PC-3 (cell line): ENCODE measurements at regions not wholly inside any gene's neighbourhood (a gene's known extent, or its start where the extent isn't known, plus 50 kb on each side); places are given as distances from the start of the nearest gene placed in this dataset.

ENCODE experiments used
- EZH2 ChIP-seq: fragments of 300-600 bp; sonication (generic); IDR thresholded peaks from one replicate; pipeline ENCODE4 v1.6.1; 2017; ENCODE audit warnings: antibody characterized with exemption, mild to moderate bottlenecking, low read length; ENCODE audit not compliant: unreplicated experiment
- EZH2phosphoT487 ChIP-seq: fragments of 300-600 bp; sonication (generic); IDR thresholded peaks from 2 replicates; pipeline ENCODE4 v1.6.1; 2018; ENCODE audit warnings: mild to moderate bottlenecking, antibody characterized with exemption, low read length, borderline replicate concordance
- TF ChIP-seq, protein P1 (sequence below): fragments of 300-600 bp; sonication (generic); conservative IDR thresholded peaks from 2 replicates; pipeline ENCODE4 v1.5.1; 2017; ENCODE audit warnings: antibody characterized with exemption, low read depth, mild to moderate bottlenecking, low read length

DNA sequence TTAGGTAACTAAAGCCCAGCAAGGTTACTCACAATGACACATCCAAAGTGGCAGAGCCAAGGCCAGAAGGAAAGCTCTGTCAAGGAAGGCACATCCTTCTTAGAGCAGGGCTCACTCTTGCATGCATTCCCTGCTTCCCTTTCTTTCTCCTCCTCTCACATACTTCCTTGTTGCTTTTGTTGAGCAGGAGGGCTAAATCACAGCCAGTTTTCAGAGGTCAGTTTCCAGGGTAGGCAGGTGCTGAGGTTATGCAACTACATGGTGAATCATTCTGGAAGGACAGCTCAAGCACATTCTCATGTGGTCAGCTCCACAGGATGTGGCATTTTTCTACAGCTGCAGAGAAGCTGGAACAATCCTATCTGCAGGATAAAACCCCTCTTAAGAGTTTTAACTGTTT is 275.6 kb downstream of the ZNF621 start:
- TF ChIP-seq EZH2 (no peak), EZH2phosphoT487 (no peak)
- TF ChIP-seq, protein P1, sequence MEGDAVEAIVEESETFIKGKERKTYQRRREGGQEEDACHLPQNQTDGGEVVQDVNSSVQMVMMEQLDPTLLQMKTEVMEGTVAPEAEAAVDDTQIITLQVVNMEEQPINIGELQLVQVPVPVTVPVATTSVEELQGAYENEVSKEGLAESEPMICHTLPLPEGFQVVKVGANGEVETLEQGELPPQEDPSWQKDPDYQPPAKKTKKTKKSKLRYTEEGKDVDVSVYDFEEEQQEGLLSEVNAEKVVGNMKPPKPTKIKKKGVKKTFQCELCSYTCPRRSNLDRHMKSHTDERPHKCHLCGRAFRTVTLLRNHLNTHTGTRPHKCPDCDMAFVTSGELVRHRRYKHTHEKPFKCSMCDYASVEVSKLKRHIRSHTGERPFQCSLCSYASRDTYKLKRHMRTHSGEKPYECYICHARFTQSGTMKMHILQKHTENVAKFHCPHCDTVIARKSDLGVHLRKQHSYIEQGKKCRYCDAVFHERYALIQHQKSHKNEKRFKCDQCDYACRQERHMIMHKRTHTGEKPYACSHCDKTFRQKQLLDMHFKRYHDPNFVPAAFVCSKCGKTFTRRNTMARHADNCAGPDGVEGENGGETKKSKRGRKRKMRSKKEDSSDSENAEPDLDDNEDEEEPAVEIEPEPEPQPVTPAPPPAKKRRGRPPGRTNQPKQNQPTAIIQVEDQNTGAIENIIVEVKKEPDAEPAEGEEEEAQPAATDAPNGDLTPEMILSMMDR, result no peak
